GM19328 (cell line): ENCODE measurements at regions not wholly inside any gene's neighbourhood (a gene's known extent, or its start where the extent isn't known, plus 50 kb on each side); places are given as distances from the start of the nearest gene placed in this dataset.
"Not testable (repeated sequence)": the region's sequence is repeated elsewhere in the genome, so short reads cannot be mapped to it uniquely, and the experiment has no call there.

Experiments used
- ATAC-seq: cut with Tn5 transposase; IDR thresholded peaks from one replicate; pipeline ENCODE4 v1.9.1; 2021; ENCODE audit warnings: mild to moderate bottlenecking, moderate library complexity; ENCODE audit not compliant: unreplicated experiment

DNA sequence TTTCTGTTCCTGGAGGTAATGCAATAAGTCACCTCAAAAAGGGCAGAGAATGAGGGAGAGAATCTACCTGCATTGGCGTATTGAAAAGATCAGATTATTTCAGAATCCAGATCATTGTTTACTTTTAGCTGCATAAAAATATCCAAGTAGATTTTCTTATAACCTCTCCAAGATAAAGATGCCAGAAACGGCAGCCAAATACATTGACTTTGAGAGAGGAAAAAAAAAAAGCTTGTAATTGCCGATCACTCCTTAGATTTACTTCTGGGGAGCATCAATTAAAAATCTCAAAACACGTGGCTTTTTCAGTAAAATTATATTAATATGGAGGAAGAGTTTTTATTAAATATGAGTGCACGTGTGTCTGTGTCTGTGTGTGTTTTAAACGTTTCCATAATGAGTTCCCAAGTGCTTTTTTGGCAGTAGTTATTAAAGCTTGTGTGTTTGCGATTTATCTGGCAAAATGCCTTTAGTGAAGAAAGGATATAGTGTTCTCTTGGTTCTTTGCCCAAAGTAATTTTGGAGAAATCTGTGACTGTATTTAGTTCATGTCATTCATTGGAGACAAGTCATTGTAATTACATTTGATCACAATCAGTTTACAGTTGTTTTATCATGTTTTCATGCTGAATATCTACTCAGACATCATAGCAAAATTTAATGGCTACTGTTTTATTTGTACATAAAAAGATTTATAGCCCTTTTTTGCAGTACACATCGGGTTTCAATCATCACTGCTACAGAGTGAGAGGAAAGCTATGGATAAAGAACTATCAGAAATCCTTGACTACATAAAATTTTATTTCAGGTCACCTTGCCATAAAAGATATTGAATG is 176.1 kb downstream of the TM9SF2 start:
- ATAC-seq: no peak

DNA sequence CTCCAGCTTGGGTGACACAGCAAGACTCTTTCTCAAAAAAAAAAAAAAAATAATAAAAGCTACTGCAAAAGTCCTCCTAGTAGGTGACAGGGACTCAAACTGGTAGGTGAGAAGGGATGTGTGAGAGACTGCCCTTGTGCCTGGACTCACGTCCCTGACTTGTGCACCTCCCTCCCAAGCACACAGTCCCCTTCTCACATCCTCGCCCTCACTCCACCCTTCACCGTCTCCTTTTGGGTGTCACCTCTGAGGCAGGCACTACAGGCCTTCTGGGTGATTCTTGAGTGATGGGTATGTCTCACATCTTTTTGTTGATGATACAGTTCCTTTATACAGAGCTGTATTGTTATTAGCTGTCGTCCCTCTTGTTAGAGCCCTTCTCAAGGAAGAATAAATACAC is 170.5 kb downstream of the TM9SF2 start:
- ATAC-seq: no peak

DNA sequence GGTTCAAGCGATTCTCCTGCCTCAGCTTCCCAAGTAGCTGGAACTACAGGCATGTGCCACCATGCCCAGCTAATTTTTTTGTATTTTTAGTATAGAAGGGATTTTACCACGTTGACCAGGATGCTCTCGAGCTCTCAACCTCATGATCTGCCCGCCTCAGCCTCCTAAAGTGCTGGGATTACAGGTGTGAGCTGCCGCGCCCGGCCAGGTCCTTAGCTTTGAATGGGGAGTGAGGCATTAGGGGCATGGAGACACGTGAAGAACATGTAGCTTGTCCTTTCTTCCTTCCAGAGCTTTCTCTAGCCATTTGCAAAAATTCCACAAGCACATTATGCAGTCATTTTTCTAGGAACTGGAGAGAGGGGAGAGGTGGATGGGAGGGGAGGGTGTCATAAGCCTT is 167.8 kb downstream of the TM9SF2 start:
- ATAC-seq: not testable (repeated sequence)

DNA sequence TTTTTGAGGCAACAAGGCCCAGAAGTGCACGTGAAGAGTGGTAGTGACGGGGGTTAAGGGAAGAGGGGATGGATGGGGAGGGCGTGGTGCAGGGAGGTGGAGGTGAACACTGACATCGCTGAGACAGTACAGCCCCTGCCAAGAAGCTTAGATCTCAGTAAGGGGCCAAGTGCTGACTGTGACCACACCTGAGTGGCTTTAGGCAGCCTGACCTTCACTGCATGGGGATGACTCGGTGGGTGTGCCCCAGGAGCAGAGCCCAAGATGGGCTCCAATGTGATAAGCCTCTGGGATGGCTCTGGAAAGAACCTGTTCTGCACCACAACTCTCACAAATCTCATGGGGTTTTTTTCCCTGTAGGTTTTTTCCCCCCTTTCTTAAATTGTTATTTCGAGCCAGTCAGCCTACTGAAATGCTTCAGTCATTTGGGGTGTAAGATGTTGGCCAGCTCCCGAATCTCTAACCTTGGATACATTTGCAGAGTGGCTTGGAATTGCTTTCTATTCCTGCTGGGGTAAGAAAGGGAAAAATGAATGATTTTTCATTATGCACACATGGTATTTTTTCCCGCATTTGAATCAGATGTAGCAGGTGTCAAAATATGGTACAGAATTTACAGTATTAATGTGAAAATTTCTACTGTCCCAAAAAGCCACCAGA is 165.0 kb downstream of the TM9SF2 start:
- ATAC-seq: no peak

DNA sequence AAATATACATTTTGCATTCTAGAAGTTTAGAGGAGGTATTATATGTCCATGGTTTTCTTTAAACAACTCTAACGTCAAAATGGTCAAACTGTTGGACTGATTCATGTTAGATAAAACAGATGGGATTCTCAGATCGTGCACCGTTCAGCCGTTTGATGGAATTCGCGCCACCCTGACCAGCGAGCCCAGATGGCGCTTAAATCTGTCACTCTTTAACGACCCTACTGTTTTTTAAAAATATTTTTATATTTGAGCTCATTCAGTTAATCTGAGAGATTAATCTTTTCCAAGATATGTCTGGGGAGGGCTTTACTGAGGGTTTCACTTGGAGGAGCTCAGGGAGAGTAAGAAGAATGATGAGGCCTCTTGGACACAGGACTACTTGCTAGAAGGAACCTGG is 164.4 kb downstream of the TM9SF2 start:
- no peak for ATAC-seq

DNA sequence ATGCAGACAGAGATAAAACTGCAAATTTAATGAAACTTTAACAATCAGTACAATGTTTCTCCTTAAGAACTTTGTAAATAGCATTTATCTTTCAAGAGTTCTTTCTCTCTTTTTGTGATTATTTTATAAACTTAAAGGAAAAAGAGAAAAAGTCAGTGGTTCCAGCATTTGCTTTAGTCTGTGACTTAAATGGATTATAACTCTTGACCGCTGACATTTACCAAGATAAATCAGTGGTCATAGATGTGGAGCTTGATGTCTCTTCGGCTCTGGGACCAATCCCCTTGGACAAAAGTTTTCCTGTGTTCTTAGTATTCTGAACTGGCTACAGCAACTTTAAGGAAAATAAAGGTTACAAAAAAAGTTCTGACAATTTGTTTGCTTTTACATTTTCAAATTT is 162.6 kb downstream of the TM9SF2 start:
- no peak for ATAC-seq

DNA sequence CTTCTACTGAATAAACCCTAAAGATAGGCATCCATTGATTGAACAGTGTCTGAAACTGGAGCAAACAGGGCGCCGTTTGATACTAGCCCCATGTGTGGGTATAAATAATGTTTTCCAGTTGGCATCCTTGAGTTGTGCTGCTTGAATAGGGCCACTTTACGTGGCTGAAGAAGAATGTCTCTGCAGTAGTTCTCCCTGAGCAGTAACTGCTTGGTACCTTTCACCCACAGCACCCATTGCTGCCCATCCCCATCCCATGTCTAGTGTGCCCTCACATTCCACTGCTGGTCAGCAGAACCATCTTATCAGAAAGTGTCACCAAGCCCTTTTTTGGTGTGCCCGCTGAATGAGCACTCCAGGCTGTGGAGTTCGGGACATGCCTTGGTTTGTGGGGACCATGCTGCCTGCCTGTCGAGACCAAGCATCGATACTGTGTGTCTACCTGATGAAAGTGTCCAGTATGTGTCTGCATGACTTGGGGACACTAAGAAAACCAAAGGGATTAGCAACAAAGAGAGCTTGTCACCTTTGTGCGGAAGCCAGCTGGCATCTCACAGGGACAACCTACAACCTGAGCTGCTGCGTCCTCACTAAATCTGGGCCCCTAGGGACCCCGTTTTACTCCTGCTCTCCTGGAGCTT is 162.0 kb downstream of the TM9SF2 start:
- ATAC-seq: no peak

DNA sequence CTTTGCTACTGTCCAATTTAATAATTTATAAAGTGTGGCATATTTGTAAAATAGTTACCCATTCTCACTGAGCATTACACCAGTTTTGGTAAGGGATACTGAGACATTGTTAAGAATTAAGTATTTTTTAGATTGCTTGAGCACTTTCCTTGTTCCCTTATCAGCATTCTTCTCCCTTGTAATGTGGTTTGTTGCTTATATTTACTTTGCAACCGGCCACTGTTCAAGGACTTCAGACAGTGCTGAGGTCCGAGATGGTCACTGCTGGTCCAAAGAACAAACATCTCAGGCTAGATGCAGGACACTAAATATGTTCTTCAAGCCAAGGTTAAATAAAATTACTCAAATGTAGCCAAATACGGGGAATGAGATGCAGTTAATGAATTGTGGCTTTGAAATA is 161.4 kb downstream of the TM9SF2 start:
- no peak for ATAC-seq

DNA sequence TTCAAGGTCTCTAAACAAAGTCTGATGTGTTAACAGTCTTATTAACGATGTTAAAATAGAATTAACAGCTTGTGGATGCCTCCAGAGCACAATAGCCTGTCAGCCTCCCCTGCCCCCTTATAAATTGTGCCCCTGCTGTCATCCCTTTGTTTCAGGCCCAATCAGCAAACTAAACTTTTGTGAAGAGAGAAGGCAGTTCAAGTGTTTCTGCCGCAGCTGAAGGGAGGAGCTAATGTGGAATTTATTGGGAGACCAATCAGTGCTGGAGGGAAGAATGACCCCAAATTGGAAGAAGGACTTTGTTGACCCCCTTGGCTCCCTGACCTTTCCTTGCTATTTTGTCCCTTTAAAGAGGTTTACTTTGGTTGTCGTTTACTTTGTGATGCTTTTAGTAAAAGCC is 160.5 kb downstream of the TM9SF2 start:
- no peak for ATAC-seq

DNA sequence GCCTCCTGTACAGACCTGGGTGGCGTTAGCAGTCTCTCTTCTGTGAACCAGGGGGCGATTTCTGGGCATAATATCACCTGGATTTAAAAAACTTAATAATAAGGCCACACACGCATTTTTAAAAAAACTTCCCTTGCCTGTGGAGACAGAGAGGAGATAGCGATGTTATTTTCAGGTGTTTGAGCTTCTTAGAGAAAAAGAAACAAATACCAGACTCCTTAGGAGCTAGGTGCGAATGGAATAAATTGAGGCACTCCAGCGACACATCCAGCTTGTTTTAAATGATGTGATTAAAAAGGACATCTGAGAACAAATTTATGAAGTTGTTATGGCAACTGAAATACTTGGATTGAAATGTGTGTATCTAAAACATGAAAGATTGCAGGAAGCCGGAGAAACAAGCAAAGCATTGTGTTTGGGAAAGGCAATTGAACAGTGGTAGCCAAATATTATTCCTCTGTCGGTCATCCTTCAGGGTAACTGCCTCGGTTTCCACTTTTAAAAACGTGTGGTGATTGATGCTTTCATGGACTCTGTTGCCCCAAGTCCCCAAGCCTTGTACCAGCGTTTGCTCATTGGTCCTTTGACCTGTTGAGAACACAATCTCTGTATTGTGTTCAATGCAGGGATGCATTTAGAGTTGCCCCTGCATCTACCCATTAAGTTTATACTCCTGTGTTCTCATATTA is 158.7 kb downstream of the TM9SF2 start:
- no peak for ATAC-seq

DNA sequence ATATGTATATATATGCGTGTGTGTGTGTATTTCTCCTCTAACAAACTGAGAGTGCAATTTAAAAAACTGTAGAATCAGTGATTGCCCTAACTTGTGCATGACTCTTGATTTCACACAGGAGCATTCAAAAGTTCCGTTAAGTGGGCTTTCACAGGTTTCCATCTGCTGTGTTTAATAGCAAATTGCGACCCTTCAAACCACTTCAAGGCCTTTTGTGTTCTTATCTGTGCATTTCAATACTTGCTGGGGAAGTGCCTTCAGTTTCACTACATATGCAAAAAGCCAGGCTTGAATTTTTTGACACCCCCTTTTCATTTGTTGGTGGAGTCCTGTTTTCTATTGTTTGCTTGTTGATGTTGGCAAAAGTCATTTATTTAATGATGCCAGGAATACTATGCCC is 158.0 kb downstream of the TM9SF2 start:
- no peak for ATAC-seq

DNA sequence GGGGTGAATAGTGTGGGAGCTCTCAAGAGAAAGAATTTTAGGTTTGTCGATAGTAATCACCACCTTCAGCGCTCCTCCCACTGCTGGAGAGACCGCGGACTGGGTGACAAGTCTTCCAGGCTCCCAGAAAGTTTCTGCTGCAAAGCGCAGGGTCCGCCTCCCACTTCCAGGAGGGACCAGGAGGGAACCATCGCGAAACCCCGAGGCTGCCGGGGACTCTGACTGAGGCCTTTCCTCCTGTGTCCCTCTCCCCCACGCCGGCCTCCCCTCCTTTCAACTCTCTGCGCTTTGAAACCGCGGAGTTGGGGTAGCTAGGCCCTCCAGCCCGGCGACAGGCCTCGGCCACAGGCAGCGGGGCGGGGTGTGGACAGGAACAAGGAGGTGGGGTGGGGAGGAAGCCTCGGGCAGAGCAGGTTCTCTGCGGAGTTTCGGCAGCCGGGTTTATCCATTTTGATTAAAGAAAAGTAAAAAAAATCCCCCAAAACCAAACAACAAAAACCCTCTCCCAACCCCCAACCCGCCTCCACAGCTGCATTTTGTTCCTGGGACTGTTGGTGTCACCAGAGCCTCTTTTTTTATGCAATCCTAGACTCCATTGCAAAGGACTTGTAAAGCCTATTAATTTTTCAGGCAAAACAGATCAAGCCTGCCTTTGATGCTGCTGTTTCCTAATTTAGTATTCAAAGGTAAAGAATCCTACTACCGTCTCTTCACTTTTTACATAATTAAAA is 157.2 kb downstream of the TM9SF2 start:
- ATAC-seq: no peak

DNA sequence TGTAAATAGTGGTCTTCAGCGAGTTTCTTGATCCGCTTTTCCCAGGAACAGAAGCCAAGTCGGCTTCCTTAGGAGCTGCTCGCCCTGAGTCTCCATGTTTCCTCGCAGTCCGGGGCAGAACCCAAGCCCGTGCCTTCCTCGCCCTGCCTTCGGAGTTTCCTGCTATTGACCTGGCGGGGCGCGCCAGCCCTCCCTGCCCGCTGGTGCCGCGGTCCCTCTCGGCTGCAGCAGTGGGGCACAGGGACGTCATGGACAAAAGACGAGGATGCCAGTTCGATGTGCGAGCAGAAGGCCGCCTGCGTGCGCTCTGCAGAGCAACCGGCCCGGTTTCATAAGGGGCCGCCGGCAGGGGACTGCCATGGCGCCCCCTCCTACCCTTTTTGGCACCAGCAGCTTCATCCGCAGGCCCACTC is 156.6 kb downstream of the TM9SF2 start:
- ATAC-seq: no peak

DNA sequence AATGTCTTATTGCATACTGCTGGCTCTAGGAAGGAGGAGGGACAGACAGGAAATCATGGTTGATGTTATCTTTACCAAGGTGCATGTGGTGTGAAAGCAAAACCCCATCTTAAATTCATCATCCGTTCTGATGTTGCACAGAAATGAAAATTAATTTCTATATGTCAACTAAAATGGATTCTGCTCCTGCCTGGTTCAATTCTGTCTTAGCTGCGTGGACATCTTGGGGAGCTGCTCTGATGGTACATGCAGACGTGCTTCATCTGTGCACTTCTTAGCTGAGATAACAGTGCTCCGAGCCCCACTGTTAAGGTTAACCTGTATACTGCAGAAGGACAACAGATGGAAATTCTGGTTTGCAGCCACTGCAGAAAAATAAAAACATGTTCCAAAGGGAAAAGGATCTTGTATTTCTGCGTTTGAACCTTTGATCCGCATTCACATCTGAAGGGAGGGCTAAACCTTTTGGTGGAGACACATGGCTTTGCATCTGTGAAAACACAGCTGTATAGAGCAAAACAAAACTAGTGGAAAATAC is 155.6 kb downstream of the TM9SF2 start:
- no peak for ATAC-seq

DNA sequence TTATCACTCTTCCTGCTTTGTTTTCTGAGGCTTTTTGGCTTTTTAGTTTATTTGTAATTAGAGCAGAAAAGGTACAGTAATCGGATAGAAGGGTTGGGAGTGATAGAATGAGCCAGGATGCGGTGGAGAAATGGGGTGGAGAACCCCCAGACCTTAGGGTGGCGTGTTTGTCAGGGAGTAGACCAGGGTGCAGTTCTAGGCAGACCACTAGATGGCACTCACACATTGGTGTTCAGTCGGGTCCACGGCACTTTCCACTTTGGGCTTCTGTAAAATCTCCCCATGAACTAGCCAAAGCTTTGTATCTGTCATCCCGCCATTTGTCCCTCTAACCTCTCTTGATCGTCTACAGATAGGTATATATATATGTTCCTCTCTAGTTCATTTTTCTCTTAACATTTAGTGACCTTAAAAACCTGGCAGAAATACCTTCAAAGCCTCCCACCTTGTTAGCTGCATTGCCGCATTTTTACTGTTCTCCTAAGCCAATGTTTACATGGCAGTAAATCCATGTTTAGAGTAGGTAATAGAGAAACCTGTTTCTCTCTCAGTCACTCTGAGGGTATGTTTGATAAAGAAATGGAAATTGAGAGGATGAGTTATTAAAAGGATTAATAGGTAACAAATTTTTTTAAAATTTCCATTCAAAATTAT is 154.9 kb downstream of the TM9SF2 start:
- no peak for ATAC-seq

DNA sequence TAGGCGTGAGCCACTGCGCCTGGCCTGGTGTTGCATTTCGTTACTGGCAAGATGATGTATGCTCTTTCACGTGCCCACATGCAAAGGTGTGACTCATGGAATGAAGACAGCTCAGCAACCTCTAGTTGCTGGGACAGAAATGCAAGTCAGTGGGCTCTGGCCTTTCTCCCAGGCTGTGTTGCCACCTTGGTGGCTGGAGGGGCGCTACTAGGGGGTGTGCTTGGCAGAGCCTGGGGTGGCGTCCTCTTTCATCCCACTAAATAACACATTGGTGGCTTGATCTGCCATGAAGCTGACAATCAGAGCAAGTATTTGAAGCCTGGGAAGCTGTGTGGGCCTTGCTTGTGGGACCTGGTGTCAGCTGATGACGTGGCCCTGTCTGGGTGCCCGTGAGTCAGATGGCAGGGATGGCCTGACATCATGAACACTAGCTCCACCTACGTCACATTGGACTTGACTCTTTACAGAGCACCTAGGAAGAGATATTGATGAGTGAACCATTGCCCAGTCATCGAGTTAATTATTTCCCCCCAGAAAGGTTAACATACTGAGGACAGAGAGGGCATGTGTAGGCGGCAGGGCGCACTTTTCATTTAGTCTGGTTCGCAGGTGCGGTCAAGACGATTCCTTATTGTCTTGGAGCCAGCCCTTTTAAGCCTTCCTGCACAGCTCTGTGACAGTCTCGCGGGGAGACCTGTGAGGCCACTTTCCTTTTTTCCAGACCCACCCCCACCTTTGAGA is 154.2 kb downstream of the TM9SF2 start:
- no peak for ATAC-seq

DNA sequence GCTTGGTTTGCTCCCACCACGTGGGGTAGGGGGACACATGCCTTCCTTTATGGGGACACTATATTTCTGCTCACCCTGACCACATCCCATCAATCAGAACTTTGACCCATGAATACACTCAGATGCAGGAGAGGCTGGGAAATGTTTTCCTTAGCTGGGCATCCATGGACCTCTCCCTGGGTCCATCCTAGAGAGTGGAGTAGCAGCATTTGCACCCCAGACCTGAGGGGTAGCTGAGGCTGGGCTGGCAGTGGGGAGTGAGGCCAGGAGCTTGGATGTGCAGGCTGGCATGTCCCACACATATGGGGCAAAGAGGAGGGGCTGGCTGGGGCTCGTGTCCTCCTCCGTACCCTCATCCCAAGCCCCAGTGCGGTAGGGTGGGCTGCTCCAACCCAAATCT is 152.8 kb downstream of the TM9SF2 start:
- no peak for ATAC-seq

DNA sequence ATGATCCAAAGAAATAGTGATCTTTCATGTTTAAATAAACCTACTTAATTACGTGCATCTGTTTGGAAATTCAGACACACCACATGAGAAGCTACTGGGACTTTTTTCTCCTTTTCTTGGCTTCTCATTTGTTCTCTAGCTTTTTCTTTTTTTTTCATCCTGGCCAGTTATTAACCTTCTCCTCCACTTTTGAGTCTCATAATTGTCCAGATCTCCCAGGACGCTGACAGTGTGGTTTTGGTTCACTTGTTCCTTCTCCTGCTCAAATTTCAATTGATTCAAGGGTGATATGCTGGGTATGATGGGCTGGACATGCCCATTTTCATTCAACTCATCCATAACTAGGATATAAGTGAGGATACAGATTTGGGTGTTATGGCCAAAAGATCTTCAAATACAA is 152.3 kb downstream of the TM9SF2 start:
- no peak for ATAC-seq

DNA sequence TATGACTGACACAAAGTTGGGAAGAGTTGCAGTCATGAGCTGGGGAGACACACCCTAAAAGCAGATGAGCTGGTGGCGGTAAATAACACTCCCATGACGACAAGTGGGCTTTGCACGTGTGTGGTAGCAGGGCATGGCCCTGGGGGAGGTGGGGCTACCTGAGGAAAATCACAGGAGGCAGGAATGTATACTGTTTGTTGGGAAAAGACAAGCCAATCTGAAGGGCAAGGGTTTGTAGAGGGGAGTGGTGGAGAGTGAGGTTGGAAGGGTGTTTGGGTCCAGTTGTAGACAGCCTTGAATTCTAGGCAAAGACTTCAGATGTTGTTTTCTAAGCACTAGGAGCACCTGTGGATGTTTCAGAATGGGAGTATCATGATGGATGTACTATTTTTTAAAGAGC is 151.6 kb downstream of the TM9SF2 start:
- ATAC-seq: no peak
